A673 (cell line): ENCODE measurements at regions not wholly inside any gene's neighbourhood (a gene's known extent, or its start where the extent isn't known, plus 50 kb on each side); places are given as distances from the start of the nearest gene placed in this dataset.

Source experiments
- BruUV-seq: library from RNA; stranded (reverse); fragments of 400-500 nt; replicated peaks from 2 replicates; lab custom pipeline; 2021; lab: Mats Ljungman, UMichigan
- CTCF ChIA-PET: fragments of 300-600 bp; sonication (Branson Sonifier 250); formaldehyde crosslinking; loops from one replicate; lab custom pipeline; 2022; ENCODE audit warnings: antibody characterized with exemption; lab: Charles Lee
- POLR2A ChIA-PET: fragments of 300-600 bp; sonication (Branson Sonifier 250); formaldehyde crosslinking; loops from one replicate; lab custom pipeline; 2022; ENCODE audit warnings: antibody characterized with exemption; ENCODE audit not compliant: low non-redundant PET; lab: Charles Lee
- DNase-seq: peaks from one replicate; pipeline ENCODE4 v3.0.0-alpha.2; 2015; ENCODE audit warnings: low spot score
- H3K27ac ChIP-seq: fragments of 200-600 bp; sonication (generic); 2 replicates; pipeline ENCODE4 v1.5.1; 2016; ENCODE audit warnings: mixed run types, low read depth, mild to moderate bottlenecking, mixed read lengths, antibody characterized with exemption, low read length; ENCODE audit not compliant: poor library complexity, severe bottlenecking
- H3K27me3 ChIP-seq: fragments of 200-600 bp; sonication (generic); replicated peaks from 2 replicates; pipeline ENCODE4 v1.6.1; 2017; ENCODE audit warnings: mixed run types, low read depth, mild to moderate bottlenecking, mixed read lengths, antibody characterized with exemption, low read length; ENCODE audit not compliant: insufficient read depth, poor library complexity
- H3K36me3 ChIP-seq: fragments of 200-600 bp; sonication (generic); 2 replicates; pipeline ENCODE4 v1.6.1; 2016; ENCODE audit warnings: mixed run types, mild to moderate bottlenecking, mixed read lengths, antibody characterized with exemption, low read length; ENCODE audit not compliant: insufficient read depth, poor library complexity, severe bottlenecking
- H3K4me1 ChIP-seq: fragments of 200-600 bp; sonication (generic); 2 replicates; pipeline ENCODE4 v1.6.1; 2017; ENCODE audit warnings: mixed run types, mild to moderate bottlenecking, mixed read lengths, antibody characterized with exemption, low read length; ENCODE audit not compliant: insufficient read depth, poor library complexity, severe bottlenecking
- H3K4me3 ChIP-seq: fragments of 200-600 bp; sonication (generic); 2 replicates; pipeline ENCODE4 v1.5.1; 2016; ENCODE audit warnings: low read depth, mixed run types, mild to moderate bottlenecking, mixed read lengths, low read length; ENCODE audit not compliant: poor library complexity, severe bottlenecking
- H3K9me3 ChIP-seq: fragments of 200-600 bp; sonication (generic); 2 replicates; pipeline ENCODE4 v1.6.1; 2016; ENCODE audit warnings: mixed run types, low read depth, mild to moderate bottlenecking, mixed read lengths, antibody characterized with exemption, low read length; ENCODE audit not compliant: poor library complexity, severe bottlenecking
- EZH2 ChIP-seq: fragments of 200-600 bp; sonication (generic); IDR thresholded peaks from 2 replicates; pipeline ENCODE4 v1.6.1; 2017; ENCODE audit warnings: borderline replicate concordance, low read depth, mild to moderate bottlenecking, mixed read lengths, antibody characterized with exemption, low read length; ENCODE audit not compliant: poor library complexity, severe bottlenecking
- intact Hi-C: fragments of 100-400 bp; cut with micrococcal nuclease; formaldehyde crosslinking; loops from one replicate; pipeline ENCODE4 v1.10.0; 2022; ENCODE audit not compliant: unreplicated experiment
- TF ChIP-seq, protein P1 (sequence below): fragments of 300-800, 200-600 bp; sonication (generic); conservative IDR thresholded peaks from 2 replicates; pipeline ENCODE4 v1.5.1; 2017; ENCODE audit warnings: low read depth, mild to moderate bottlenecking, antibody characterized with exemption, low read length, moderate library complexity, mixed read lengths

DNA sequence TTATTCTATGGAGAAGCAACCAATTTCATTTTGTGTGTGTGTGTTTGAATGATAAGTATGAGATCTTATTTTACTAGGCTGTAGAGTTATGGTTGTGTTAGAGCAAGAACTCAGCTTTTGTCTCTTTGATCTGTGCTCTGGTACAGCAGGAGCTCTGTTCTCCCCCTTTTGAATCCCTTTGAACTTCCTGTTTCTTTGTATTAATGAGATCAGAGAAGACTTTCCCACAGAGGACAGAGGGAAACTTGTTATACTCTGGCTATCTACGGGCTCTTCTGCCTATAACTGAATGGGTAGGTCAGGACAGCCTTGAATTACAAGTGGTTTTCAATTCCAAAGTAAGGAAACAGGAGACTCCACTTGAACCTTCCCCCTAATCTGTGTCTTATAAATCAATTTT, 1015.0 kb upstream of the RAG2 start:
- no peaks in the 10 kb centered on the region for H3K27me3 ChIP-seq
- ChIA-PET CTCF (no interaction called here), POLR2A (no interaction called here)
- intact Hi-C loops = no loop called here
- TF ChIP-seq, protein P1, sequence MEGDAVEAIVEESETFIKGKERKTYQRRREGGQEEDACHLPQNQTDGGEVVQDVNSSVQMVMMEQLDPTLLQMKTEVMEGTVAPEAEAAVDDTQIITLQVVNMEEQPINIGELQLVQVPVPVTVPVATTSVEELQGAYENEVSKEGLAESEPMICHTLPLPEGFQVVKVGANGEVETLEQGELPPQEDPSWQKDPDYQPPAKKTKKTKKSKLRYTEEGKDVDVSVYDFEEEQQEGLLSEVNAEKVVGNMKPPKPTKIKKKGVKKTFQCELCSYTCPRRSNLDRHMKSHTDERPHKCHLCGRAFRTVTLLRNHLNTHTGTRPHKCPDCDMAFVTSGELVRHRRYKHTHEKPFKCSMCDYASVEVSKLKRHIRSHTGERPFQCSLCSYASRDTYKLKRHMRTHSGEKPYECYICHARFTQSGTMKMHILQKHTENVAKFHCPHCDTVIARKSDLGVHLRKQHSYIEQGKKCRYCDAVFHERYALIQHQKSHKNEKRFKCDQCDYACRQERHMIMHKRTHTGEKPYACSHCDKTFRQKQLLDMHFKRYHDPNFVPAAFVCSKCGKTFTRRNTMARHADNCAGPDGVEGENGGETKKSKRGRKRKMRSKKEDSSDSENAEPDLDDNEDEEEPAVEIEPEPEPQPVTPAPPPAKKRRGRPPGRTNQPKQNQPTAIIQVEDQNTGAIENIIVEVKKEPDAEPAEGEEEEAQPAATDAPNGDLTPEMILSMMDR = no peak; the same call in 1 of the 2 replicates
- TF ChIP-seq EZH2 = no peak
- peak; percentile 60 for DNase-seq
- no TSS peak for BruUV-seq
- H3K4me1 ChIP-seq = no peaks in the 10 kb centered on the region
- H3K36me3 ChIP-seq = no peaks in the 10 kb centered on the region
- H3K9me3 ChIP-seq = no peaks in the 10 kb centered on the region
- H3K27ac ChIP-seq = no peak overlapping the region
- H3K4me3 ChIP-seq = no peak overlapping the region

DNA sequence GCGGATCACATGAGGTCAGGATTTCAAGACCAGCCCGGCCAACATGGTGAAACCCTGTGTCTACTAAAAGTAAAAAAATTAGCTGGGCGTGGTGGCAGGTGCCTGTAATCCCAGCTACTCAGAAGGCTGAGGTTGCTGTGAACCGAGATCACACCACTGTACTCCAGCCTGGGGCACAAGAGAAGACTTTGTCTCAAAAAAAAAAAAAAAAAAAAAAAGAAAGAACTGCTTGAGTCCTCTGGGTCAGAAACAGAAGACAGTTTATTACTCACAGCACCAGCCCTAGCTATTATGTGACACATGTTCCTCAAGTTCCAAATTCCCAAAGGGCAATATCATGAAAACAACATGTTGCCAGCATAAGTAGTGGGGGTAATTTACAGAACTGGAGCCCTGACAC, 1014.1 kb upstream of the RAG2 start:
- CTCF ChIA-PET = no interaction called here
- POLR2A ChIA-PET = interaction anchor here (0.5 to 0.6 kb wide), 3 partner anchors 15 to 1734 kb away, joined by 3 to 5 read pairs (median 5); no protein-coding TSS in a partner anchor
- TF ChIP-seq, protein P1 = no peak
- TF ChIP-seq EZH2 = no peak
- no peaks in the 10 kb centered on the region for H3K9me3 ChIP-seq
- no peaks in the 10 kb centered on the region for H3K4me1 ChIP-seq
- H3K4me3 ChIP-seq = no peak overlapping the region
- no peak overlapping the region for H3K27ac ChIP-seq
- no peaks in the 10 kb centered on the region for H3K36me3 ChIP-seq
- BruUV-seq = no TSS peak
- no peaks in the 10 kb centered on the region for H3K27me3 ChIP-seq
- DNase-seq = peak; percentile 39
- intact Hi-C loops = no loop called here

DNA sequence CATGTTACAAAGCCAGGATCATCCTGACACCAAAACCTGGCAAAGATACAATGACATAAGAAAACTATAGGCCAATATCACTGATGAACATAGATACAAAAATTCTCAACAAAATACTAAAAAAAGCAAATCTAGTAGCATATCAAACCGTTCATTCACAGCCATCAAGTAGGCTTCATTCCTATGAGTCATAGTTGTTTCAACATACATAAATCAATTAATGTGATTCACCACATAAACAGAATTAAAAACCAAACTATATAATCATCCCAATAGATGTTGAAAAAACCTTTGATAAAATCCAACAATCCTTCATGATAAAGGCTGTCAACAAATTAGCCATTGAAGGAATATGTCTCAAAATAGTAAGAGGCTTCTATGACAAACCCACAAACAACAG, 1007.2 kb upstream of the RAG2 start:
- H3K27me3 ChIP-seq = no peaks in the 10 kb centered on the region
- no peak for DNase-seq
- no peaks in the 10 kb centered on the region for H3K4me1 ChIP-seq
- H3K9me3 ChIP-seq = peaks cover 11% of the 10 kb centered on the region
- ChIA-PET CTCF (no interaction called here), POLR2A (no interaction called here)
- H3K36me3 ChIP-seq = no peaks in the 10 kb centered on the region
- H3K27ac ChIP-seq = no peak overlapping the region
- no peak for TF ChIP-seq EZH2
- TF ChIP-seq, protein P1 = no peak
- no peak overlapping the region for H3K4me3 ChIP-seq
- intact Hi-C loops = no loop called here
- no TSS peak for BruUV-seq
